ENCODE measurements at regions not wholly inside any gene's neighbourhood (a gene's known extent, or its start where the extent isn't known, plus 50 kb on each side); places are given as distances from the start of the nearest gene placed in this dataset.
"Not testable (repeated sequence)": the region's sequence is repeated elsewhere in the genome, so short reads cannot be mapped to it uniquely, and the experiment has no call there.

GRCh38 chr22:26937213-26937612 lies 279.8 kb downstream of the MIAT start:
- no peak for DNase-seq

- no peak for DNase-seq
Measured at GRCh38 chr22:26939466-26939865, 282.1 kb downstream of the MIAT start.

- no peak for DNase-seq
Measured at GRCh38 chr22:26941896-26942636, 284.7 kb downstream of the MIAT start.

- DNase-seq = no peak
Measured at GRCh38 chr22:26942637-26942957, 285.2 kb downstream of the MIAT start.

- no peak for DNase-seq
Measured at GRCh38 chr22:26945565-26945964, 288.2 kb downstream of the MIAT start.

GRCh38 chr22:26949193-26949592 lies 291.8 kb downstream of the MIAT start:
- no peak for DNase-seq

- DNase-seq = not testable (repeated sequence)
Measured at GRCh38 chr22:26951139-26951538, 293.8 kb downstream of the MIAT start.

GRCh38 chr22:26952004-26952403 lies 294.6 kb downstream of the MIAT start:
- DNase-seq = no peak

GRCh38 chr22:26952451-26953011 lies 295.1 kb downstream of the MIAT start:
- no peak for DNase-seq

GRCh38 chr22:26953012-26953883 lies 295.9 kb downstream of the MIAT start:
- no peak for DNase-seq

- DNase-seq = no peak
Measured at GRCh38 chr22:26956371-26956770, 299.0 kb downstream of the MIAT start.

- DNase-seq = no peak
Measured at GRCh38 chr22:26957176-26957575, 299.8 kb downstream of the MIAT start.

GRCh38 chr22:26957897-26958296 lies 300.5 kb downstream of the MIAT start:
- no peak for DNase-seq

GRCh38 chr22:26958378-26958777 lies 301.0 kb downstream of the MIAT start:
- DNase-seq = no peak

GRCh38 chr22:26964642-26965041 lies 307.3 kb downstream of the MIAT start:
- DNase-seq = no peak

- DNase-seq = no peak
Measured at GRCh38 chr22:26967282-26967681, 309.9 kb downstream of the MIAT start.

GRCh38 chr22:26968859-26969523 lies 311.6 kb downstream of the MIAT start:
- DNase-seq = no peak

- no peak for DNase-seq
Measured at GRCh38 chr22:26970809-26971394, 313.5 kb downstream of the MIAT start.

- DNase-seq = no peak
Measured at GRCh38 chr22:26972286-26972685, 314.9 kb downstream of the MIAT start.

- DNase-seq = not testable (repeated sequence)
Measured at GRCh38 chr22:26972915-26973314, 315.5 kb downstream of the MIAT start.

GRCh38 chr22:26974034-26974433 lies 316.6 kb downstream of the MIAT start:
- no peak for DNase-seq

- DNase-seq = no peak
Measured at GRCh38 chr22:26974914-26975803, 317.8 kb downstream of the MIAT start.

Measured in NCI-H2107 (cell line).